SK-N-SH (cell line): ENCODE measurements at regions not wholly inside any gene's neighbourhood (a gene's known extent, or its start where the extent isn't known, plus 50 kb on each side); places are given as distances from the start of the nearest gene placed in this dataset.

Experiments used
- CTCF ChIA-PET: fragments of 300-600, 350-600 bp; formaldehyde crosslinking; extraction: SDS; loops from one replicate; lab custom pipeline; 2021; lab: Yijun Ruan, JAX
- POLR2A ChIA-PET: fragments of 350-600 bp; sonication (Branson Sonifier 250); formaldehyde crosslinking; extraction: SDS; loops from one replicate; lab custom pipeline; 2020; ENCODE audit warnings: antibody characterized with exemption, inconsistent platforms; lab: Yijun Ruan, JAX
- DNase-seq: peaks from one replicate; pipeline ENCODE4 v3.0.0; 2012
- H2AFZ ChIP-seq: fragments of 200-600 bp; sonication (generic); 2 replicates; pipeline ENCODE4 v1.8.1; 2016; ENCODE audit warnings: antibody characterized with exemption, mild to moderate bottlenecking, low read depth
- H3F3A ChIP-seq: fragments of 200-600 bp; sonication (generic); replicated peaks from 2 replicates; pipeline ENCODE3; 2016; ENCODE audit warnings: antibody characterized with exemption, mild to moderate bottlenecking; ENCODE audit not compliant: insufficient read depth
- H3K27ac ChIP-seq, 2 experiments: fragments of 200-500 bp in 1 of 2; fragments of 200-600 bp in 1 of 2; sonication (Bioruptor generic) in 1 of 2; sonication (generic), shearing (Covaris generic) in 1 of 2; 2 replicates each; pipeline versions ENCODE4 v1.5.1 to v1.6.1; 2014 to 2016; ENCODE audit warnings: low read depth in 2 of 2, inconsistent platforms in 1 of 2, low read length in 1 of 2, mild to moderate bottlenecking in 1 of 2, mixed read lengths in 1 of 2
- H3K27me3 ChIP-seq: fragments of 200-600 bp; sonication (generic), shearing (Covaris generic); 2 replicates; pipeline ENCODE4 v1.6.1; 2016; ENCODE audit warnings: mixed run types; ENCODE audit not compliant: insufficient read depth
- H3K36me3 ChIP-seq, 2 experiments: fragments of 200-500 bp in 1 of 2; fragments of 200-600 bp in 1 of 2; sonication (Bioruptor generic) in 1 of 2; sonication (generic) in 1 of 2; replicated peaks in 1 of 2; 2 replicates each; pipeline versions ENCODE3 to v1.5.1; 2014 to 2016; ENCODE audit warnings: low read length in 1 of 2, mild to moderate bottlenecking in 1 of 2; ENCODE audit not compliant: insufficient read depth in 2 of 2, control insufficient read depth in 1 of 2
- H3K4me1 ChIP-seq, 2 experiments: fragments of 200-500 bp in 1 of 2; fragments of 200-600 bp in 1 of 2; sonication (Bioruptor generic) in 1 of 2; sonication (generic), shearing (Covaris generic) in 1 of 2; 2 replicates each; pipeline versions ENCODE4 v1.5.1 to v1.6.1; 2014 to 2016; ENCODE audit warnings: low read depth in 1 of 2, low read length in 1 of 2, mixed run types in 1 of 2; ENCODE audit not compliant: insufficient read depth in 2 of 2, control insufficient read depth in 1 of 2
- H3K4me2 ChIP-seq: fragments of 200-600 bp; sonication (generic), shearing (Covaris generic); 2 replicates; pipeline ENCODE4 v1.6.1; 2017; ENCODE audit warnings: mixed run types
- H3K4me3 ChIP-seq, 2 experiments: fragments of 200-500 bp in 1 of 2; fragments of 200-600 bp in 1 of 2; sonication (Bioruptor generic) in 1 of 2; sonication (generic), shearing (Covaris generic) in 1 of 2; 2 replicates each; pipeline versions ENCODE4 v1.5.1 to v1.8.1; 2014 to 2016; ENCODE audit warnings: low read depth in 2 of 2, inconsistent platforms in 1 of 2, low read length in 1 of 2, mild to moderate bottlenecking in 1 of 2, mixed read lengths in 1 of 2, moderate library complexity in 1 of 2
- H3K79me2 ChIP-seq: fragments of 200-600 bp; sonication (generic); 2 replicates; pipeline ENCODE4 v1.8.1; 2017; ENCODE audit warnings: mild to moderate bottlenecking; ENCODE audit not compliant: insufficient read depth
- H3K9ac ChIP-seq: fragments of 200-600 bp; sonication (generic); 2 replicates; pipeline ENCODE4 v1.6.1; 2017; ENCODE audit warnings: mixed run types
- H3K9me2 ChIP-seq: fragments of 200-600 bp; sonication (generic); 2 replicates; pipeline ENCODE4 v1.6.1; 2017; ENCODE audit warnings: mixed run types
- H3K9me3 ChIP-seq: fragments of 200-600 bp; sonication (generic); 2 replicates; pipeline ENCODE4 v1.6.1; 2017; ENCODE audit warnings: mixed run types, mild to moderate bottlenecking, moderate library complexity
- H4K20me1 ChIP-seq: fragments of 200-600 bp; sonication (generic); 2 replicates; pipeline ENCODE4 v1.6.1; 2017; ENCODE audit warnings: mild to moderate bottlenecking, mixed run types; ENCODE audit not compliant: insufficient read depth
- CHD2 ChIP-seq: fragments of 150-350 bp; IDR thresholded peaks from 2 replicates; pipeline ENCODE4 v1.6.1; 2018; ENCODE audit warnings: low read length; ENCODE audit not compliant: partially characterized antibody
- CTCF ChIP-seq: fragments of 200-600 bp; sonication (generic); IDR thresholded peaks from 2 replicates; pipeline ENCODE4 v1.6.1; 2017; ENCODE audit warnings: antibody characterized with exemption, mild to moderate bottlenecking, moderate library complexity
- EP300 ChIP-seq, 2 experiments: IDR thresholded peaks; 2 replicates each; pipeline versions ENCODE4 v1.4.0 to v1.6.1; 2012; ENCODE audit warnings: borderline replicate concordance in 1 of 2, low read depth in 1 of 2, low read length in 1 of 2
- FOXJ3 ChIP-seq: sonication (generic); formaldehyde crosslinking; IDR thresholded peaks from 2 replicates; pipeline ENCODE4 v1.5.1; 2020; ENCODE audit warnings: mild to moderate bottlenecking, missing genetic modification reagents
- IRF3 ChIP-seq: fragments of 150-350 bp; IDR thresholded peaks from 2 replicates; pipeline ENCODE4 v1.6.1; 2016; ENCODE audit warnings: mild to moderate bottlenecking, low read depth, low read length
- MAX ChIP-seq: IDR thresholded peaks from 2 replicates; pipeline ENCODE4 v1.4.0; 2012; ENCODE audit warnings: low read depth
- MEF2A ChIP-seq: IDR thresholded peaks from 2 replicates; pipeline ENCODE4 v1.4.0; 2012; ENCODE audit warnings: low read depth, borderline replicate concordance
- MXI1 ChIP-seq: IDR thresholded peaks from 2 replicates; pipeline ENCODE4 v1.6.1; 2012; ENCODE audit warnings: mild to moderate bottlenecking, low read depth, low read length, improper control_type of control experiment
- NRF1 ChIP-seq: IDR thresholded peaks from 2 replicates; pipeline ENCODE4 v1.6.1; 2012; ENCODE audit warnings: low read depth, mild to moderate bottlenecking, low read length
- RAD21 ChIP-seq: IDR thresholded peaks from 2 replicates; pipeline ENCODE4 v1.6.1; 2012; ENCODE audit warnings: mild to moderate bottlenecking, low read length
- RCOR1 ChIP-seq: fragments of 150-350 bp; IDR thresholded peaks from 2 replicates; pipeline ENCODE4 v1.6.1; 2017; ENCODE audit warnings: antibody characterized with exemption, low read length
- RFX5 ChIP-seq: IDR thresholded peaks from 2 replicates; pipeline ENCODE4 v1.6.1; 2012; ENCODE audit warnings: mild to moderate bottlenecking, improper control_type of control experiment, low read length
- SIN3A ChIP-seq: IDR thresholded peaks from 2 replicates; pipeline ENCODE4 v1.6.1; 2012; ENCODE audit warnings: low read depth, mild to moderate bottlenecking, low read length, moderate library complexity, borderline replicate concordance
- SMC3 ChIP-seq: IDR thresholded peaks from 2 replicates; pipeline ENCODE4 v1.6.1; 2012; ENCODE audit warnings: low read depth, low read length, improper control_type of control experiment
- TCF12 ChIP-seq: IDR thresholded peaks from 2 replicates; pipeline ENCODE4 v1.4.0; 2012
- TEAD4 ChIP-seq: IDR thresholded peaks from 2 replicates; pipeline ENCODE4 v1.4.0; 2012; ENCODE audit warnings: mild to moderate bottlenecking, borderline replicate concordance; ENCODE audit not compliant: insufficient read depth
- YY1 ChIP-seq: IDR thresholded peaks from 2 replicates; pipeline ENCODE4 v1.4.0; 2012; ENCODE audit warnings: low read depth, mild to moderate bottlenecking
- ZBTB33 ChIP-seq: IDR thresholded peaks from 2 replicates; pipeline ENCODE4 v1.4.0; 2012; ENCODE audit warnings: low read depth, borderline replicate concordance
- WGBS: methylation state at CpG from one replicate; pipeline ENCODE4 v1.1.6; 2017; ENCODE audit warnings: low lambda C conversion rate; 5-methylcytosine and 5-hydroxymethylcytosine counted together

GRCh38 chr4:136709897-136710296 is 822.4 kb downstream of the PCDH18 start (continued):
- TF ChIP-seq IRF3, result no peak
- TF ChIP-seq MXI1, result no peak
- TF ChIP-seq MEF2A, result no peak
- no peak for TF ChIP-seq SIN3A
- no peak for TF ChIP-seq EP300 (IDR thresholded peaks at IDR 0.05; ENCODE audit: borderline replicate concordance in 1 of 2, low read depth in 1 of 2, low read length in 1 of 2)
- TF ChIP-seq CHD2, result no peak
- TF ChIP-seq RAD21, result no peak
- TF ChIP-seq RCOR1, result no peak
- TF ChIP-seq FOXJ3 (CRISPR knock-in tag), result no peak
- TF ChIP-seq TEAD4, result no peak

GRCh38 chr4:136706942-136707341 is 825.4 kb downstream of the PCDH18 start:
- Histone ChIP-seq H3K9me2 (no peaks in the 10 kb centered on the region), H3K27ac (no peak overlapping the region), H3K9me3 (no peaks in the 10 kb centered on the region), H2AFZ (no peak overlapping the region), H3K79me2 (no peaks in the 10 kb centered on the region), H3K27me3 (no peaks in the 10 kb centered on the region), H3K4me2 (no peak overlapping the region), H3K36me3 (no peaks in the 10 kb centered on the region), H4K20me1 (no peaks in the 10 kb centered on the region), H3F3A (no peaks in the 10 kb centered on the region), H3K4me3 (no peak overlapping the region), H3K9ac (no peak overlapping the region), H3K4me1 (peaks cover 0 to 2% of the 10 kb centered on the region in 2 experiments; a peak in 2 of 4 replicates)
- ChIA-PET POLR2A (no interaction called here), CTCF (interaction anchor here (1.0 kb wide), 1 partner anchor 9 kb away, joined by 4 read pairs; no protein-coding TSS in a partner anchor)
- TF ChIP-seq EP300 (IDR thresholded peaks at IDR 0.05; ENCODE audit: borderline replicate concordance in 1 of 2, low read depth in 1 of 2, low read length in 1 of 2), result no peak
- no peak for TF ChIP-seq RAD21
- no peak for TF ChIP-seq MAX
- no peak for TF ChIP-seq TCF12
- TF ChIP-seq RFX5, result no peak
- no peak for TF ChIP-seq CTCF
- no peak for TF ChIP-seq TEAD4
- no peak for TF ChIP-seq YY1
- no peak for TF ChIP-seq RCOR1
- TF ChIP-seq ZBTB33, result no peak
- no peak for TF ChIP-seq NRF1
- no peak for TF ChIP-seq SMC3
- WGBS, result 70% methylated on average over 7 of the region's 7 CpGs
- no peak for DNase-seq
